ENCODE measurements at regions not wholly inside any gene's neighbourhood (a gene's known extent, or its start where the extent isn't known, plus 50 kb on each side); places are given as distances from the start of the nearest gene placed in this dataset.

GRCh38 chr2:217301142-217301925 lies 441.5 kb upstream of the TNP1 start:
- no peak for DNase-seq (ENCODE audit: low spot score)

- DNase-seq (ENCODE audit: low spot score) = no peak
Measured at GRCh38 chr2:217299590-217299989, 439.7 kb upstream of the TNP1 start.

- DNase-seq (ENCODE audit: low spot score) = no peak
Measured at GRCh38 chr2:217297096-217297495, 437.2 kb upstream of the TNP1 start.

- no peak for DNase-seq (ENCODE audit: low spot score)
Measured at GRCh38 chr2:217294818-217295217, 435.0 kb upstream of the TNP1 start.

- DNase-seq (ENCODE audit: low spot score) = no peak
Measured at GRCh38 chr2:217294211-217294610, 434.3 kb upstream of the TNP1 start.

GRCh38 chr2:217293607-217294006 lies 433.7 kb upstream of the TNP1 start:
- DNase-seq (ENCODE audit: low spot score) = no peak

- no peak for DNase-seq (ENCODE audit: low spot score)
Measured at GRCh38 chr2:217293046-217293445, 433.2 kb upstream of the TNP1 start.

- DNase-seq (ENCODE audit: low spot score) = no peak
Measured at GRCh38 chr2:217291259-217291658, 431.4 kb upstream of the TNP1 start.

- no peak for DNase-seq (ENCODE audit: low spot score)
Measured at GRCh38 chr2:217290467-217290866, 430.6 kb upstream of the TNP1 start.

- no peak for DNase-seq (ENCODE audit: low spot score)
Measured at GRCh38 chr2:217289907-217290280, 430.0 kb upstream of the TNP1 start.

GRCh38 chr2:217289177-217289906 lies 429.5 kb upstream of the TNP1 start:
- no peak for DNase-seq (ENCODE audit: low spot score)

- DNase-seq (ENCODE audit: low spot score) = no peak
Measured at GRCh38 chr2:217288472-217289063, 428.7 kb upstream of the TNP1 start.

GRCh38 chr2:217286833-217287232 lies 427.0 kb upstream of the TNP1 start:
- no peak for DNase-seq (ENCODE audit: low spot score)

- no peak for DNase-seq (ENCODE audit: low spot score)
Measured at GRCh38 chr2:217285926-217286325, 426.1 kb upstream of the TNP1 start.

GRCh38 chr2:217283460-217283859 lies 423.6 kb upstream of the TNP1 start:
- no peak for DNase-seq (ENCODE audit: low spot score)

- no peak for DNase-seq (ENCODE audit: low spot score)
Measured at GRCh38 chr2:217282531-217282930, 422.7 kb upstream of the TNP1 start.

GRCh38 chr2:217279556-217279955 lies 419.7 kb upstream of the TNP1 start:
- peak; percentile 67 for DNase-seq (ENCODE audit: low spot score)

GRCh38 chr2:217279140-217279539 lies 419.3 kb upstream of the TNP1 start:
- no peak for DNase-seq (ENCODE audit: low spot score)

GRCh38 chr2:217277646-217278398 lies 418.0 kb upstream of the TNP1 start:
- DNase-seq (ENCODE audit: low spot score) = peak; percentile 57

- no peak for DNase-seq (ENCODE audit: low spot score)
Measured at GRCh38 chr2:217276433-217276832, 416.6 kb upstream of the TNP1 start.

- no peak for DNase-seq (ENCODE audit: low spot score)
Measured at GRCh38 chr2:217275091-217275490, 415.2 kb upstream of the TNP1 start.

- DNase-seq (ENCODE audit: low spot score) = no peak
Measured at GRCh38 chr2:217274578-217274977, 414.7 kb upstream of the TNP1 start.

- no peak for DNase-seq (ENCODE audit: low spot score)
Measured at GRCh38 chr2:217273851-217274250, 414.0 kb upstream of the TNP1 start.

Measured in COLO829 (cell line).